ENCODE measurements at regions not wholly inside any gene's neighbourhood (a gene's known extent, or its start where the extent isn't known, plus 50 kb on each side); places are given as distances from the start of the nearest gene placed in this dataset.

DNA sequence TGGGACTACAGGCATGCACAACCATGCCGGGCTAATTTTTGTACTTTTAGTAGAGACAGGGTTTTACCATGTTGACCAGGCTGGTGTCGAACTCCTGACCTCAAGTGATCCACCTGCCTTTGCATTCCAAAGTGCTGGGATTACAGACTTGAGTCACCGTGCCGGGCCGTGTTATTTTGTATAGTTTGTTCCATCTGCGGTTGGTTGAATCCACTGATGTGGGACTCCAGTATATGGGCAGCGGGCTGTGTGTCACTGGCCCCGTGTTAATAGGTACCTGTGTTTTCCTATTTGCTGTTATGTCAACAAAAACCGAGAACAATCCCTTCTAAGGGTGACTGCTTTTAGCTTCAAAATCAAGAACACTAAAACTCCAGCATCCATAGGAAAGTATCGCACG, 297.6 kb upstream of the PITRM1 start:
- no peak for DNase-seq (ENCODE audit: low read depth in 1 of 2, low spot score in 1 of 2)
- TF ChIP-seq POLR2AphosphoS5 (IDR thresholded peaks at IDR 0.05; ENCODE audit: low read depth) (no peak), SPI1 (IDR thresholded peaks at IDR 0.05; ENCODE audit: borderline replicate concordance, low read depth) (no peak), GABPA (IDR thresholded peaks at IDR 0.05; ENCODE audit: low read depth) (no peak)
- TF ChIP-seq, protein P1, sequence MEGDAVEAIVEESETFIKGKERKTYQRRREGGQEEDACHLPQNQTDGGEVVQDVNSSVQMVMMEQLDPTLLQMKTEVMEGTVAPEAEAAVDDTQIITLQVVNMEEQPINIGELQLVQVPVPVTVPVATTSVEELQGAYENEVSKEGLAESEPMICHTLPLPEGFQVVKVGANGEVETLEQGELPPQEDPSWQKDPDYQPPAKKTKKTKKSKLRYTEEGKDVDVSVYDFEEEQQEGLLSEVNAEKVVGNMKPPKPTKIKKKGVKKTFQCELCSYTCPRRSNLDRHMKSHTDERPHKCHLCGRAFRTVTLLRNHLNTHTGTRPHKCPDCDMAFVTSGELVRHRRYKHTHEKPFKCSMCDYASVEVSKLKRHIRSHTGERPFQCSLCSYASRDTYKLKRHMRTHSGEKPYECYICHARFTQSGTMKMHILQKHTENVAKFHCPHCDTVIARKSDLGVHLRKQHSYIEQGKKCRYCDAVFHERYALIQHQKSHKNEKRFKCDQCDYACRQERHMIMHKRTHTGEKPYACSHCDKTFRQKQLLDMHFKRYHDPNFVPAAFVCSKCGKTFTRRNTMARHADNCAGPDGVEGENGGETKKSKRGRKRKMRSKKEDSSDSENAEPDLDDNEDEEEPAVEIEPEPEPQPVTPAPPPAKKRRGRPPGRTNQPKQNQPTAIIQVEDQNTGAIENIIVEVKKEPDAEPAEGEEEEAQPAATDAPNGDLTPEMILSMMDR (IDR thresholded peaks at IDR 0.05; ENCODE audit: insufficient read depth, low read length), result no peak
- TF ChIP-seq, protein P2, sequence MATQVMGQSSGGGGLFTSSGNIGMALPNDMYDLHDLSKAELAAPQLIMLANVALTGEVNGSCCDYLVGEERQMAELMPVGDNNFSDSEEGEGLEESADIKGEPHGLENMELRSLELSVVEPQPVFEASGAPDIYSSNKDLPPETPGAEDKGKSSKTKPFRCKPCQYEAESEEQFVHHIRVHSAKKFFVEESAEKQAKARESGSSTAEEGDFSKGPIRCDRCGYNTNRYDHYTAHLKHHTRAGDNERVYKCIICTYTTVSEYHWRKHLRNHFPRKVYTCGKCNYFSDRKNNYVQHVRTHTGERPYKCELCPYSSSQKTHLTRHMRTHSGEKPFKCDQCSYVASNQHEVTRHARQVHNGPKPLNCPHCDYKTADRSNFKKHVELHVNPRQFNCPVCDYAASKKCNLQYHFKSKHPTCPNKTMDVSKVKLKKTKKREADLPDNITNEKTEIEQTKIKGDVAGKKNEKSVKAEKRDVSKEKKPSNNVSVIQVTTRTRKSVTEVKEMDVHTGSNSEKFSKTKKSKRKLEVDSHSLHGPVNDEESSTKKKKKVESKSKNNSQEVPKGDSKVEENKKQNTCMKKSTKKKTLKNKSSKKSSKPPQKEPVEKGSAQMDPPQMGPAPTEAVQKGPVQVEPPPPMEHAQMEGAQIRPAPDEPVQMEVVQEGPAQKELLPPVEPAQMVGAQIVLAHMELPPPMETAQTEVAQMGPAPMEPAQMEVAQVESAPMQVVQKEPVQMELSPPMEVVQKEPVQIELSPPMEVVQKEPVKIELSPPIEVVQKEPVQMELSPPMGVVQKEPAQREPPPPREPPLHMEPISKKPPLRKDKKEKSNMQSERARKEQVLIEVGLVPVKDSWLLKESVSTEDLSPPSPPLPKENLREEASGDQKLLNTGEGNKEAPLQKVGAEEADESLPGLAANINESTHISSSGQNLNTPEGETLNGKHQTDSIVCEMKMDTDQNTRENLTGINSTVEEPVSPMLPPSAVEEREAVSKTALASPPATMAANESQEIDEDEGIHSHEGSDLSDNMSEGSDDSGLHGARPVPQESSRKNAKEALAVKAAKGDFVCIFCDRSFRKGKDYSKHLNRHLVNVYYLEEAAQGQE (IDR thresholded peaks at IDR 0.05; ENCODE audit: insufficient replicate concordance, low read depth), result no peak
- H3K27me3 ChIP-seq (ENCODE audit: insufficient read depth, poor library complexity, severe bottlenecking), result no peaks in the 10 kb centered on the region
- H3K27ac ChIP-seq (replicated peaks), result no peak overlapping the region
- no peak overlapping the region for H3K4me3 ChIP-seq (replicated peaks; ENCODE audit: insufficient read depth, low read length)

DNA sequence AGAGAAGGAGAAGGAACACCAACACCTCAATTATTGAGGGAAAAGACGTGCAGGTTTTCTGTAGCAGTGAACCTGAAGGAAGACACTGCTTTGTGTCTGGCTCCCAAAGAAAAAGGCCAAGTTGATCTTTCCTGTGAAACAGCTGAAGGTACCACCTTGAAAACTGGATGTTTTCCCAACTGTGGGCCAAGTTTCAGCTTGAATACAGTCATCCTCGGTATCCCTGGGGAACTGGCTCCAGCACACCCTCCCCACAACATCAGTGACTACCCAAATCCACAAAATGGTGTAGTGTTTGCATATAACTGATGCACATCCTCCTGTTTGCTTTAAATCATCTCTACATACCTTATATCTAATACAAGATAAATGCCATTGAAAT, 297.0 kb upstream of the PITRM1 start:
- H3K4me3 ChIP-seq (replicated peaks; ENCODE audit: insufficient read depth, low read length), result no peak overlapping the region
- DNase-seq (ENCODE audit: low read depth in 1 of 2, low spot score in 1 of 2), result no peak
- no peak overlapping the region for H3K27ac ChIP-seq (replicated peaks)
- no peaks in the 10 kb centered on the region for H3K27me3 ChIP-seq (ENCODE audit: insufficient read depth, poor library complexity, severe bottlenecking)
- no peak for TF ChIP-seq GABPA (IDR thresholded peaks at IDR 0.05; ENCODE audit: low read depth)
- TF ChIP-seq, protein P1 (IDR thresholded peaks at IDR 0.05; ENCODE audit: insufficient read depth, low read length), result no peak
- no peak for TF ChIP-seq SPI1 (IDR thresholded peaks at IDR 0.05; ENCODE audit: borderline replicate concordance, low read depth)
- TF ChIP-seq, protein P2 (IDR thresholded peaks at IDR 0.05; ENCODE audit: insufficient replicate concordance, low read depth), result no peak
- TF ChIP-seq POLR2AphosphoS5 (IDR thresholded peaks at IDR 0.05; ENCODE audit: low read depth), result no peak

DNA sequence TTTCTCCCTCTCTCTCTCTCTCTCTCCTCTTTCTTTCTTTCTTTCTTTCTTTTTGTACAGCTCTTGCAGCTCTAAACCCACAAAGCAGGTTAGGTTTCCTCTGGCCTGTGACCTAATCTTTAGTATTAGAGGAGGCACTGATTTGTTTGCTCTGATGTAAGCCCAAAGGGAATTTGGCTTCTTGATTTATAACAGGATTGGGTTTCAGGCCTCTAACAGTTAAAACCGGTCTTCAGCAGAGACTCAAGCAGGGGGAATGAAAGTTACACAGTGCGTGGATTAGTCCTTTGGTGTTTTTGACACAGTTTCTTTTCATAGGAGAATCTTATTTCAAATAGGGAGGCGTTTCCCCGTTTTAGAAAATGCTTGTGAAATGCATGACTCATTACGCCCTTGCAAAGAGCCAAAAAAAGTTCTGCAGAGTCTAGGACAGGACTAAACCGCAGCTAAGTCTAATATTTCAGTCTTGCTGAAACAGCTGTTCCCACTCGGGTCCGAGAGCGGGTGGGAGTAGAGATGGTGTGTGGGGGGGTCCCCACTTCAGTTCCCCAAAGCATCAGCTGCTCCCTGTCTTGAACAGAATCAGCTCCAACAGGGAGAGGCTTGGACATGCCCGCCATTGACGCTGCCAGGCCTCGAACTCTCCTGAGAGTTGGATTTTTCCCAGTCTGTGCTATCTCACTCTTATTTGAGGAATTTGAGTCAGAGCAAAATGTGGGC, 296.5 kb upstream of the PITRM1 start:
- Histone ChIP-seq H3K4me3 (replicated peaks; ENCODE audit: insufficient read depth, low read length) (no peak overlapping the region), H3K27me3 (ENCODE audit: insufficient read depth, poor library complexity, severe bottlenecking) (no peaks in the 10 kb centered on the region), H3K27ac (replicated peaks) (no peak overlapping the region)
- TF ChIP-seq, protein P2 (IDR thresholded peaks at IDR 0.05; ENCODE audit: insufficient replicate concordance, low read depth), result no peak
- no peak for TF ChIP-seq SPI1 (IDR thresholded peaks at IDR 0.05; ENCODE audit: borderline replicate concordance, low read depth)
- no peak for TF ChIP-seq GABPA (IDR thresholded peaks at IDR 0.05; ENCODE audit: low read depth)
- no peak for TF ChIP-seq POLR2AphosphoS5 (IDR thresholded peaks at IDR 0.05; ENCODE audit: low read depth)
- TF ChIP-seq, protein P1 (IDR thresholded peaks at IDR 0.05; ENCODE audit: insufficient read depth, low read length), result no peak
- DNase-seq (ENCODE audit: low read depth in 1 of 2, low spot score in 1 of 2), result peak in 1 of 2 experiments; percentile 25
